K562 (cell line): ENCODE measurements at regions not wholly inside any gene's neighbourhood (a gene's known extent, or its start where the extent isn't known, plus 50 kb on each side); places are given as distances from the start of the nearest gene placed in this dataset.

Source experiments
- ATAC-seq: fragments of 200-7000 bp; cut with Tn5 transposase; 3 replicates; pipeline ENCODE4 v1.9.1; 2020; ENCODE audit warnings: moderate library complexity
- BruUV-seq: library from RNA; stranded (reverse); fragments of 400-500 nt; replicated peaks from 2 replicates; lab custom pipeline; 2021; lab: Mats Ljungman, UMichigan
- CTCF ChIA-PET: fragments of 300-600 bp; formaldehyde crosslinking; extraction: SDS; loops from one replicate; lab custom pipeline; 2021; ENCODE audit warnings: low intra/inter-chr PET ratio; lab: Yijun Ruan, JAX
- POLR2A ChIA-PET: fragments of 300-600, 350-650 bp; sonication (Branson Sonifier 250); formaldehyde crosslinking; extraction: SDS; loops from one replicate; lab custom pipeline; 2021; ENCODE audit warnings: antibody characterized with exemption, inconsistent platforms; lab: Yijun Ruan, JAX
- DNase-seq, 4 experiments: peaks; one replicate each; pipeline versions ENCODE4 v3.0.0 to v3.0.0-alpha.2; 2011 to 2018; ENCODE audit warnings: low spot score in 3 of 4, mixed read lengths in 3 of 4; ENCODE audit errors: extremely low read depth in 1 of 4
- FAIRE-seq: peaks from 2 replicates; lab custom pipeline; 2011; peaks lifted over from hg19 to GRCh38; lab: Jason Lieb, UNC
- H2AFZ ChIP-seq: 2 replicates; pipeline ENCODE4 v1.6.0; 2011; ENCODE audit warnings: low read depth, low read length, control low read depth, inconsistent platforms
- H3K27ac ChIP-seq: fragments of 200-600 bp; 3 replicates; pipeline ENCODE4 v1.8.0; 2011; ENCODE audit warnings: low read depth, mild to moderate bottlenecking, control low read depth, inconsistent platforms, low read length, moderate library complexity, mixed read lengths; ENCODE audit errors: extremely low read depth
- H3K27me3 ChIP-seq, 2 experiments: fragments of 300-600 bp in 1 of 2; 2 replicates in 1 of 2; 3 replicates in 1 of 2; pipeline versions ENCODE4 v1.6.0 to v1.8.0; 2011; ENCODE audit warnings: inconsistent platforms in 2 of 2, low read length in 2 of 2, mild to moderate bottlenecking in 1 of 2, mixed read lengths in 1 of 2, moderate library complexity in 1 of 2; ENCODE audit not compliant: control insufficient read depth in 2 of 2, insufficient read depth in 2 of 2
- H3K36me3 ChIP-seq: fragments of 300-600 bp; 3 replicates; pipeline ENCODE4 v1.8.0; 2011; ENCODE audit warnings: mild to moderate bottlenecking, low read length, inconsistent platforms; ENCODE audit not compliant: control insufficient read depth, insufficient read depth
- H3K4me1 ChIP-seq, 2 experiments: fragments of 200-600 bp in 1 of 2; replicated peaks in 1 of 2; 2 replicates in 1 of 2; 3 replicates in 1 of 2; pipeline versions ENCODE4 v1.5.1 to v1.8.0; 2011; ENCODE audit warnings: inconsistent platforms in 2 of 2, low read length in 2 of 2, mild to moderate bottlenecking in 1 of 2, mixed read lengths in 1 of 2, moderate library complexity in 1 of 2; ENCODE audit not compliant: control insufficient read depth in 2 of 2, insufficient read depth in 2 of 2
- H3K4me2 ChIP-seq: 2 replicates; pipeline ENCODE4 v1.6.1; 2011; ENCODE audit warnings: low read length, control low read depth, inconsistent platforms, mixed read lengths; ENCODE audit not compliant: insufficient read depth
- H3K4me3 ChIP-seq: fragments of 200-600 bp; sonication (generic), shearing (Covaris generic); 2 replicates; pipeline ENCODE4 v1.5.1; 2016; ENCODE audit warnings: control low read depth, inconsistent platforms
- H3K79me2 ChIP-seq: fragments of 200-600 bp; 3 replicates; pipeline ENCODE4 v1.8.0; 2011; ENCODE audit warnings: low read length, inconsistent platforms; ENCODE audit not compliant: control insufficient read depth, insufficient read depth
- H3K9ac ChIP-seq, 2 experiments: 2 replicates each; pipeline versions ENCODE4 v1.6.0 to v1.6.1; 2011; ENCODE audit warnings: low read depth in 2 of 2, low read length in 2 of 2, control low read depth in 1 of 2, inconsistent platforms in 1 of 2, mild to moderate bottlenecking in 1 of 2, mixed read lengths in 1 of 2; ENCODE audit not compliant: insufficient read depth in 1 of 2
- H3K9me1 ChIP-seq: one replicate; pipeline ENCODE4 v1.6.0; 2011; ENCODE audit warnings: inconsistent platforms, mild to moderate bottlenecking, low read length, moderate library complexity; ENCODE audit not compliant: control insufficient read depth, insufficient read depth
- H3K9me3 ChIP-seq: replicated peaks from 2 replicates; pipeline ENCODE4 v1.5.1; 2011; ENCODE audit warnings: low read depth, low read length, inconsistent platforms; ENCODE audit not compliant: control insufficient read depth, insufficient read depth
- H4K20me1 ChIP-seq: replicated peaks from 2 replicates; pipeline ENCODE4 v1.6.1; 2011; ENCODE audit warnings: low read length, inconsistent platforms, mixed read lengths; ENCODE audit not compliant: control insufficient read depth, insufficient read depth
- ARID4B ChIP-seq: sonication (generic); formaldehyde crosslinking; IDR thresholded peaks from 2 replicates; pipeline ENCODE4 v1.8.0; 2022; ENCODE audit warnings: mild to moderate bottlenecking, missing genetic modification reagents
- CBX1 ChIP-seq: sonication (generic); IDR thresholded peaks from 2 replicates; pipeline ENCODE4 v1.6.1; 2016; ENCODE audit warnings: antibody characterized with exemption, low read depth, mild to moderate bottlenecking
- CEBPB ChIP-seq: fragments of 450-650 bp; IDR thresholded peaks from 2 replicates; pipeline ENCODE4 v1.6.1; 2016; ENCODE audit warnings: missing genetic modification characterization, missing compliant biosample characterization
- KDM2B ChIP-seq: fragments of 250-450 bp; sonication (Bioruptor Pico); IDR thresholded peaks from 2 replicates; pipeline ENCODE4 v1.8.0; 2021; ENCODE audit warnings: mild to moderate bottlenecking, moderate library complexity
- NCOA6 ChIP-seq: fragments of 450-650 bp; IDR thresholded peaks from 2 replicates; pipeline ENCODE4 v1.6.1; 2017; ENCODE audit warnings: mild to moderate bottlenecking
- NFYB ChIP-seq: IDR thresholded peaks from 2 replicates; pipeline ENCODE4 v1.6.1; 2011; ENCODE audit warnings: mild to moderate bottlenecking, moderate library complexity; ENCODE audit not compliant: insufficient read length; ENCODE audit errors: extremely low read depth
- SIN3B ChIP-seq: fragments of 450-650 bp; IDR thresholded peaks from 2 replicates; pipeline ENCODE4 v1.6.1; 2017; ENCODE audit warnings: low read depth, mild to moderate bottlenecking, moderate library complexity
- U2AF2 ChIP-seq: fragments of 200-400 bp; formaldehyde crosslinking; optimal IDR thresholded peaks from 2 replicates; pipeline ENCODE3; 2017; ENCODE audit warnings: low read depth, mild to moderate bottlenecking, low read length
- ZNF212 ChIP-seq: fragments of 450-650 bp; formaldehyde crosslinking; IDR thresholded peaks from 2 replicates; pipeline ENCODE4 v1.4.0; 2020; ENCODE audit warnings: mild to moderate bottlenecking
- ZNF511 ChIP-seq: sonication (generic); formaldehyde crosslinking; IDR thresholded peaks from 2 replicates; pipeline ENCODE4 v1.8.0; 2022; ENCODE audit warnings: mild to moderate bottlenecking, missing genetic modification reagents
- ZNF766 ChIP-seq: fragments of 200-800 bp; sonication (Bioruptor generic); conservative IDR thresholded peaks from 2 replicates; pipeline ENCODE4 v1.6.1; 2016; ENCODE audit warnings: missing genetic modification characterization, missing compliant biosample characterization
- WGBS: fragments of 100-300 bp; shearing (Covaris generic); methylation state at CpG from one replicate; pipeline ENCODE4 v1.1.6; 2016; ENCODE audit warnings: low coverage, mixed read lengths; ENCODE audit not compliant: insufficient coverage; ENCODE audit errors: missing lambda C conversion rate; 5-methylcytosine and 5-hydroxymethylcytosine counted together
- in situ Hi-C: fragments of 300-500 bp; cut with MboI; formaldehyde crosslinking; loops from 4 replicates; pipeline ENCODE4 v1.15.0; 2018; ENCODE audit warnings: inconsistent platforms, mixed read lengths
- intact Hi-C: fragments of 100-400 bp; cut with micrococcal nuclease; formaldehyde crosslinking; loops from 2 replicates; pipeline ENCODE4 v1.14.2; 2022

GRCh38 chr14:42860371-42860770 is 1253.7 kb downstream of the LRFN5 start:
- H3K4me2 ChIP-seq = no peak overlapping the region

GRCh38 chr14:42856106-42856505 is 1249.4 kb downstream of the LRFN5 start:
- Histone ChIP-seq H4K20me1 (no peaks in the 10 kb centered on the region), H3K9ac (no peak overlapping the region), H3K79me2 (no peaks in the 10 kb centered on the region), H3K4me3 (no peak overlapping the region), H2AFZ (no peak overlapping the region), H3K27me3 (no peaks in the 10 kb centered on the region), H3K4me1 (no peaks in the 10 kb centered on the region), H3K27ac (no peak overlapping the region), H3K4me2 (no peak overlapping the region), H3K9me3 (no peaks in the 10 kb centered on the region), H3K36me3 (no peaks in the 10 kb centered on the region), H3K9me1 (no peaks in the 10 kb centered on the region)
- WGBS = 0% methylated on average over 1 of the region's 1 CpG
- intact Hi-C loops = no loop called here
- ATAC-seq (no peak), DNase-seq (no peak), FAIRE-seq (no peak)
- CTCF ChIA-PET = no interaction called here
- TF ChIP-seq ARID4B (CRISPR knock-in tag) = no peak
- in situ Hi-C loops = no loop called here
- POLR2A ChIA-PET = no interaction called here
- BruUV-seq = no TSS peak

More at GRCh38 chr14:42860371-42860770, 1253.7 kb downstream of the LRFN5 start:
- no peaks in the 10 kb centered on the region for H3K9me1 ChIP-seq
- no peak overlapping the region for H3K27ac ChIP-seq
- no TSS peak for BruUV-seq
- WGBS = 0% methylated on average over 1 of the region's 1 CpG
- H4K20me1 ChIP-seq = no peaks in the 10 kb centered on the region
- DNase-seq = no peak
- no peaks in the 10 kb centered on the region for H3K79me2 ChIP-seq
- CTCF ChIA-PET = no interaction called here
- no peak overlapping the region for H3K4me3 ChIP-seq
- no peak for TF ChIP-seq ZNF511 (CRISPR knock-in tag)
- TF ChIP-seq ZNF212 = no peak
- TF ChIP-seq ZNF766 (CRISPR knock-in tag) = no peak
- no peak for TF ChIP-seq SIN3B
- no peak for TF ChIP-seq KDM2B (CRISPR knock-in tag)
- TF ChIP-seq CEBPB (tag) = no peak
- TF ChIP-seq CBX1 = no peak
- TF ChIP-seq NCOA6 = no peak
- no peak for TF ChIP-seq U2AF2
- TF ChIP-seq NFYB = no peak
- POLR2A ChIA-PET = no interaction called here
- no peak overlapping the region for H3K9ac ChIP-seq
- intact Hi-C loops = loop anchor here (10.0 kb wide), 1 partner anchor 906 kb away; no protein-coding TSS in a partner anchor
- no peaks in the 10 kb centered on the region for H3K36me3 ChIP-seq
- no peaks in the 10 kb centered on the region for H3K9me3 ChIP-seq
- FAIRE-seq = no peak
- no peaks in the 10 kb centered on the region for H3K27me3 ChIP-seq
- ATAC-seq = no peak
- H3K4me1 ChIP-seq = no peaks in the 10 kb centered on the region
- in situ Hi-C loops = no loop called here
- H2AFZ ChIP-seq = no peak overlapping the region
